A673 (cell line): ENCODE measurements at regions not wholly inside any gene's neighbourhood (a gene's known extent, or its start where the extent isn't known, plus 50 kb on each side); places are given as distances from the start of the nearest gene placed in this dataset. TPM values are rescaled to one million over a fixed set of nuclear protein-coding genes. Genes with fewer than 3 reads are reported as not detected.

Experiments used
- BruUV-seq: library from RNA; stranded (reverse); fragments of 400-500 nt; replicated peaks from 2 replicates; lab custom pipeline; 2021; lab: Mats Ljungman, UMichigan
- CTCF ChIA-PET: fragments of 300-600 bp; sonication (Branson Sonifier 250); formaldehyde crosslinking; loops from one replicate; lab custom pipeline; 2022; ENCODE audit warnings: antibody characterized with exemption; lab: Charles Lee
- POLR2A ChIA-PET: fragments of 300-600 bp; sonication (Branson Sonifier 250); formaldehyde crosslinking; loops from one replicate; lab custom pipeline; 2022; ENCODE audit warnings: antibody characterized with exemption; ENCODE audit not compliant: low non-redundant PET; lab: Charles Lee
- DNase-seq: peaks from one replicate; pipeline ENCODE4 v3.0.0-alpha.2; 2015; ENCODE audit warnings: low spot score
- H3K27ac ChIP-seq: fragments of 200-600 bp; sonication (generic); 2 replicates; pipeline ENCODE4 v1.5.1; 2016; ENCODE audit warnings: mixed run types, low read depth, mild to moderate bottlenecking, mixed read lengths, antibody characterized with exemption, low read length; ENCODE audit not compliant: poor library complexity, severe bottlenecking
- H3K27me3 ChIP-seq: fragments of 200-600 bp; sonication (generic); replicated peaks from 2 replicates; pipeline ENCODE4 v1.6.1; 2017; ENCODE audit warnings: mixed run types, low read depth, mild to moderate bottlenecking, mixed read lengths, antibody characterized with exemption, low read length; ENCODE audit not compliant: insufficient read depth, poor library complexity
- H3K36me3 ChIP-seq: fragments of 200-600 bp; sonication (generic); 2 replicates; pipeline ENCODE4 v1.6.1; 2016; ENCODE audit warnings: mixed run types, mild to moderate bottlenecking, mixed read lengths, antibody characterized with exemption, low read length; ENCODE audit not compliant: insufficient read depth, poor library complexity, severe bottlenecking
- H3K4me1 ChIP-seq: fragments of 200-600 bp; sonication (generic); 2 replicates; pipeline ENCODE4 v1.6.1; 2017; ENCODE audit warnings: mixed run types, mild to moderate bottlenecking, mixed read lengths, antibody characterized with exemption, low read length; ENCODE audit not compliant: insufficient read depth, poor library complexity, severe bottlenecking
- H3K4me3 ChIP-seq: fragments of 200-600 bp; sonication (generic); 2 replicates; pipeline ENCODE4 v1.5.1; 2016; ENCODE audit warnings: low read depth, mixed run types, mild to moderate bottlenecking, mixed read lengths, low read length; ENCODE audit not compliant: poor library complexity, severe bottlenecking
- H3K9me3 ChIP-seq: fragments of 200-600 bp; sonication (generic); 2 replicates; pipeline ENCODE4 v1.6.1; 2016; ENCODE audit warnings: mixed run types, low read depth, mild to moderate bottlenecking, mixed read lengths, antibody characterized with exemption, low read length; ENCODE audit not compliant: poor library complexity, severe bottlenecking
- EZH2 ChIP-seq: fragments of 200-600 bp; sonication (generic); IDR thresholded peaks from 2 replicates; pipeline ENCODE4 v1.6.1; 2017; ENCODE audit warnings: borderline replicate concordance, low read depth, mild to moderate bottlenecking, mixed read lengths, antibody characterized with exemption, low read length; ENCODE audit not compliant: poor library complexity, severe bottlenecking
- intact Hi-C: fragments of 100-400 bp; cut with micrococcal nuclease; formaldehyde crosslinking; loops from one replicate; pipeline ENCODE4 v1.10.0; 2022; ENCODE audit not compliant: unreplicated experiment
- microRNA-seq: library from miRNA; unstranded; fragments of <30 nt; microRNA quantifications from one replicate; pipeline ENCODE4 v1.2.0, GENCODE V29; 2021
- TF ChIP-seq, protein P1 (sequence below): fragments of 300-800, 200-600 bp; sonication (generic); conservative IDR thresholded peaks from 2 replicates; pipeline ENCODE4 v1.5.1; 2017; ENCODE audit warnings: low read depth, mild to moderate bottlenecking, antibody characterized with exemption, low read length, moderate library complexity, mixed read lengths

DNA sequence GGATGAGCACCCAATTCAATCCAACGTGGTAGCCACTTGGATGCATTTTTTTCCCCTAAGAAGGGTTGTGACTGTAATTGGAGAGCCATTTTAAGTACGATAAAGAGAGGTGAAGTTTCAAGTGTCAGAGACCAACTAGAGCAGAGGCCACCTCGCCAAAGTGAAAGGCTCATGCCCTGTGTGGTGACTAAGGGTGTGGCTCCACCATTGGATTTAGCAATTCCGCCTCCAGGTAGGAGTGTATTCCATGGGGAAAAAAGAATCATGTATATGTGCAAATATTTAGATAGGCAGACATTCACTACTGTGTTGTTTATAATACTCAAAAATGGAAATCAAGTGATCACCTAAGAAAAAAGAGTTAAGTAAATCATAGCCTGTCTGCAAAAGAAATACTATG lies 53.1 kb upstream of the S1PR3 start:
- intact Hi-C loops = no loop called here
- POLR2A ChIA-PET = no interaction called here
- CTCF ChIA-PET = no interaction called here
- no peak overlapping the region for H3K27ac ChIP-seq
- no peaks in the 10 kb centered on the region for H3K36me3 ChIP-seq
- no peak for DNase-seq
- H3K4me1 ChIP-seq = no peaks in the 10 kb centered on the region
- H3K27me3 ChIP-seq = no peaks in the 10 kb centered on the region
- H3K4me3 ChIP-seq = no peak overlapping the region
- H3K9me3 ChIP-seq = no peaks in the 10 kb centered on the region
- no TSS peak for BruUV-seq
- TF ChIP-seq EZH2 = no peak
- TF ChIP-seq, protein P1, sequence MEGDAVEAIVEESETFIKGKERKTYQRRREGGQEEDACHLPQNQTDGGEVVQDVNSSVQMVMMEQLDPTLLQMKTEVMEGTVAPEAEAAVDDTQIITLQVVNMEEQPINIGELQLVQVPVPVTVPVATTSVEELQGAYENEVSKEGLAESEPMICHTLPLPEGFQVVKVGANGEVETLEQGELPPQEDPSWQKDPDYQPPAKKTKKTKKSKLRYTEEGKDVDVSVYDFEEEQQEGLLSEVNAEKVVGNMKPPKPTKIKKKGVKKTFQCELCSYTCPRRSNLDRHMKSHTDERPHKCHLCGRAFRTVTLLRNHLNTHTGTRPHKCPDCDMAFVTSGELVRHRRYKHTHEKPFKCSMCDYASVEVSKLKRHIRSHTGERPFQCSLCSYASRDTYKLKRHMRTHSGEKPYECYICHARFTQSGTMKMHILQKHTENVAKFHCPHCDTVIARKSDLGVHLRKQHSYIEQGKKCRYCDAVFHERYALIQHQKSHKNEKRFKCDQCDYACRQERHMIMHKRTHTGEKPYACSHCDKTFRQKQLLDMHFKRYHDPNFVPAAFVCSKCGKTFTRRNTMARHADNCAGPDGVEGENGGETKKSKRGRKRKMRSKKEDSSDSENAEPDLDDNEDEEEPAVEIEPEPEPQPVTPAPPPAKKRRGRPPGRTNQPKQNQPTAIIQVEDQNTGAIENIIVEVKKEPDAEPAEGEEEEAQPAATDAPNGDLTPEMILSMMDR = no peak

Small RNAs in the stretch of these regions (microRNA-seq; reads per million reads assigned to microRNA genes)
- gene MIR4289 = not detected
